COR-L47 (cell line): ENCODE measurements at regions not wholly inside any gene's neighbourhood (a gene's known extent, or its start where the extent isn't known, plus 50 kb on each side); places are given as distances from the start of the nearest gene placed in this dataset.
A peak's percentile ranks its signal among the peaks of the same experiment; 100 is the strongest.

Source experiments
- DNase-seq: peaks from one replicate; lab custom pipeline; 2025; lab: John Stamatoyannopoulos, UW

DNA sequence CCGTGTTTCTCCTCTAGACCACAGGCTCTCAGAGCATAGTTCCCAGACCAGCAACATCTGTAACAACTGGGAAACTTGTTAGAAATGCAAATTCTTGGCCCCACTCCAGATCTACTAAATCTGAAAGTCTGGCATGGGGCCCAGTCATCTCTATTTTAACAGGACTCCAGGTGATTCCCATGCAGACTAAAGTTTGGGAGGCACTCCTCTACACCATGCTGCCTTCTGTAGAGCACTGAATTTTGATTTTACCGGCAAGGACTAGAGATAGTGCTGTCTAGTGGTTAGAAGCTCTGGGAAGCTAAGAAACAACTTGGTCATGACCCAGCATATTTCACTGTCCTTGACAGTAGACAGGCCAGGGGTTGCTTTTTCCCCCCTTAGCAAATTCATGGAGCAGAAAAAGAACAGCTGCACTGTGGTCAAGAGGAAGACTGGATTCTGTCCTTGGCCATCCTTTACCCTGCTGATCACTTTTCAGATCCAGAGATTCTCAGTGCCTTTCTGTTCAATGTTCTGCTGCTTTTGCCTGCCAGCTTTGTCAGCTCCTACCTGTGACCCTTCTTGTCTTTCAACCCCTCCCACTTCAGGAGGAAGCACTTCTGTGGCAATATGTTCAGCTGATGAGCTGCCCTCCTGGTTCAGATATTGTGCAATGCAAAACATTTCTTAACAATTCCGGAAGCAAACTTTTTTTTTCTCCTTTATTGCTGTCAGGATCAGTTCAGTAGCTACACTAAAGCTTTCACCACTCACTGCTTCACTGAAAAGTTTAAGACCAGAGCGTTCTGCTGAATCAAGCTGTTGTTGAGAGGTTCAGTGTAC is 133.8 kb upstream of the NUDT4 start:
- peak; percentile 54 for DNase-seq

DNA sequence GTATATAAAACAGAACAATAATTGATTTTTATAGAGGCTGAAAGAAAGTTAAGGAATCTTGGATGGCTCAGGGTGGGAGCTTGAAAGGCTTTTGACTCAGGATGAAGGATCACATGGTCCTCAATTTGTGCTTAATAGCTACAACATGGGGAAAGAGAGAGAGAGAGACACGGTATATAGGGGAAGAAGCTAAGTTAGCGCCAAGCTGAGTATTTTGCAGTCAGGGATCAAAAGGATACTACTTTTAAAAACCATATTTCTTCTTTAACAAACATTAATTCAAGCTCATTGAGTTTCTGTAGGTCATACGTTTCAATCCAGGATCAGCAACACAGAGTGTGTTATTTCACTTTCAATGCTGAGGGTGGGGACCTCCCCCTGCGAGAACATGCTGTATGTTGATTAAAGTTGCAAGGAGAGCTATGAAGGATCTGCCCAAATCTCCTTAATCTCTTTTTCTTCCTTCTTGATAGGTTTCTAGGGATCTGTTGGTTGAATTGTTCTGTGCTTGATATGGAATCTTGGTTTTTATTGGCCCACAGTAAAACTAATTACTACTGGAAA is 133.1 kb upstream of the NUDT4 start:
- DNase-seq = no peak

DNA sequence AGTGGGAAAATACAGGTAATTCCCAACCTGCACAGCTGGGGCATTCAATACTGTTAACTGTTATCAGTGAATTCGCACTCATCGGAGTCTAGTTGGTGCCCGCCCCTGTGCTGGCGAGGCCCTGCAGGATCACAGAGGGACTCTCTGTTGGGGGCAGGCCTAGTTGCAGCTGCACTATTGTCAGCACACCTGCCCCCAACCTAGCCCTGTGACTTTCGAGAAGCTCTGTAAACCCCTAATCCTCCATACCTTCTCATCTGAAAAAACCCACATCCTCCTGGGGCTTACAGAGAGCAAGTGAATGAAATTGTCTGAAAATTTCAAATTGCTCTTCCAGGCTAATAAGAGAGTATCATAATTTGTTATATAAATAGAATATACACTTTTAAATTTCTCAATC is 132.2 kb upstream of the NUDT4 start:
- no peak for DNase-seq

DNA sequence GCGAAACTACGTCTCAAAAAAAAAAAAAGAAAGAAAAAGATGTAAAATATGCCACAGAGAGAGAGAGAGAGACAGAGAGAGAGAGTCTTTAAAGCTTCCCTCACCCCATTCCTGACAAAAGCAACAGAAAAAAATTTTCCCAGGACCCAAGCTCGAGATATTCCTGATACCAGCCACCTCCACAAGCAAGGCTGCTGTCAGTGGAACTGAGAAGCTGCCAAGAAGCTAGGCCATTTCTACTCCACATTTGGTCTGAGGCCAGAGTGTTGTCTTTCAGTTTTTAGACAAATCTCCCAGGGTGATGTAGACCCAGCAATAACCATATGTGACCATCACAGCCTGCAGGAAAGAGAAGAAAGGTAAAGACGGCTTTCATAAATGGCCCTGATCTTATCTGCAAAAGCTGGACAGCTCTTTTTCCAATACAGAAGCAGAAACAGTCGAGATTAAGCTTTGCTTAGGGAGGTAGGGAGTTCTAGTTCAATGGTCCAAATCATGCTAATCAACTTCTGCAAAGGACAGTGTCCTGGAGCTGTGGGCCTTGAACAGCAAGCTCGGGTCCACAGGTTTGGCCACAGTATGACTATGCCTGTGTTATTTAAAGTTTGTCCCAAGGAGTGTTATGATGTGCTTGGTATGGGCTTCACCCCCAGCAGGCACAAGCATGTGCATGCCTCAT is 130.3 kb upstream of the NUDT4 start:
- DNase-seq = no peak

DNA sequence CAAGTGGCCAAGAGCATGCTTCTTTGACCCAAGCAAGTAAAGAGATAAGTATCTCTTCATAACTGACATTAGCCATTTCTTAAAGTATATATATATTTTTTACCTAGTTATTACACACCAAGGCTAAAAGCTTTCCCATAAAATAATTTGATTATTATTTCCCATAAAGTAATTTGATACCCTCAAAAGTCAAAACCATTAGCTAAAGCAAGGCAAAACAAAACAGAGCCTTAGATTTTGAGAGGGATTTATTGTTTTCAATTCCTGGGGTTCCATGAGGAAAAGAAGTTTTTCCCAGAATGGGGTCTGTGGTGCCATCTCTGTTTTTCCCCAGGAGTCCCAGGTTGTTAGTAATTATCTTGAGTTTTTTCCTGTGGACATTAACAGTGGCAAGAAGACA is 125.5 kb upstream of the NUDT4 start:
- no peak for DNase-seq

DNA sequence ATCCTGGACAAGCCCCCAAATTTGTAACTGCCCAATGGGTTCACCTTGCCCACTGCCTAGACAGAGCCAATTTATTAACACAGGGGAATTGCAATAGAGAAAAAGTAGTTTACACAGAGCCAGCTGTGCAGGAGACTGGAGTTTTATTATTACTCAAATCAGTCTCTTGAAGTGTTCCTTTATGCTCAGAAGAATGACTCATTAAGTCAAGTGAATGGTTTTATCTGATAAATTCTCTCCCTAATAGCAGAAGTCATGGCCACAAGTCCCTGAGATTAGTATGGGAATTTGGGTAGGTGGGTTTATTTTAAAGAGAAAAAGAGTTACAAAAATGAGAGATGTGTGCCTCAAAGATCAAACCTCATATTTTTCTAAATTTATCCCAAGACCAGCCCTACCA is 122.8 kb upstream of the NUDT4 start:
- DNase-seq = no peak

DNA sequence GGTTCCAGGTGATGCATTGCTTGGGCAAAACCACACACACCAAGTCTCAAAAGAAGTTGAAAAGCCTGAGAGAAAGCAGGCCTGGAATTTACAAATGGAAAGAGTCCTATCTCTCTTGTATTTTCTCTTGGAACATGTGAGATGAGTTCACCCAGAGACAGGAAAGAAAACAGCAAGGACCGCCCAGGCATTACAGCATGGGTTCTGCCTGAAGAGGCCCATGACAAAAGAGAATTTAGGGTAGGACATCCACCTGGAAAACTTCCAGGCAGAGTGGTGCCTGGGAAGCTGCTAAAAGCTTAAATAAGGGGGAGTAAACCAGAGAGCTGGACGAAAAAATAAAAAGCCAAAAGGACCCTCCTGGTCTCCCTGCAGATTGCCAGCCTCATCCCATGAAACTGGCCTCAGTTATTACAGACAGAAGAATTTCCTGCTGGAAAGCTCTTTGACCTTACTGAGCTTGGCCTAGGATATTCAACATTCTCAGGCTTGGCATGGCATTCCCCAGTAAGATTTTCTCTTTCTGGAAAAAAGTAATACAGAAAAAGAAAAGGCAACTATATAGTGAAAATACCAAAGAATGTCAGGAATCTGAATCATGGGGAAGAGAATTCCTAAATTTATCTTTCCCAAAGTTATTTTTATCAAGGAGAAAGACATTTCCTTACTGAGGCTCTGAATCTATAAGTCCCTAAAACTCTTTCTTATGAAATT is 121.3 kb upstream of the NUDT4 start:
- no peak for DNase-seq

DNA sequence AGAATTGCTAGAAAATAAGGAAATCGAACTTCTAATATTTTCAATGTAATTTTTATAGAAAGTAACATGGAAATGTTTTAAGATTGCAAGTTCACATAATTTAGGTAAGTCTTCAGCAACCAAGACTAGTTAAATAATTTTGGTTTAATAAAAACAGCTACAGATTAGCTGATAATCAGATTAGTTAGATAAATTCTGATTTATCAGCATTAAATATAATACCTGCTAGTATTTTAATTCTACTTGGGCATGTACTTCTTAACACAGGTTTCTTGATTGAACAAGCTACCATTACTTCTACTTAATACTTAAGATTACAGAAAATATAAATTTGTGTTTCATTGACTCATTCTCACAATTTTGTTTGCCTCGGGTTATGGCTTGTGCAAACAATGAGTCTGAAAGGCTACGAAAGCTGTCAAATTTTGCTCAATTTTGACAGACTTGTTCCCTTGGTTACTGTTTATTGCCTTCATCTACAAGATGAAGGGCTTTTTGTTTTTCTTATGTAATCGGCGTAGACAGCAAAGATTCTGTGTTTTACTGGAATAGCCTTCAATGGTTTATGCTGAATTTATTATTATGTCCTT is 116.1 kb upstream of the NUDT4 start:
- no peak for DNase-seq

DNA sequence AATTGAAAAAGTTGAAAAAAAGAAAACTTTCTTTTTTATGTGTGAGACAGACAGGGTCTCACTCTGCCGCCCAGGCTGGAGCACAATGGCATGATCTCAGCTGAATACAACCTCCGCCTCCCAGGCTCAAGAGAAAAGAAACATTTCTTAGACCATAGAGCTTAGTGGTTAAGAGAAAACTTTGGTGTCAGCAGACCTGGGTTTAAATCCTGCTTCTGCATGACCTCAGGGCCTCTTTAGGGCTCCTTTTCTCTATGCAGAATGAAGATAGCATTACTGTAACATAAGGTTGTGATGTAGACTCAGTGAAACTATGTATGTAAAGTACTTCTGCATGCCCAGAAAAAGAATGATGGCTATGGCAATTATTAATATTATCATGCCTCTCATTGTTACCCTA is 104.7 kb upstream of the NUDT4 start:
- DNase-seq = no peak

DNA sequence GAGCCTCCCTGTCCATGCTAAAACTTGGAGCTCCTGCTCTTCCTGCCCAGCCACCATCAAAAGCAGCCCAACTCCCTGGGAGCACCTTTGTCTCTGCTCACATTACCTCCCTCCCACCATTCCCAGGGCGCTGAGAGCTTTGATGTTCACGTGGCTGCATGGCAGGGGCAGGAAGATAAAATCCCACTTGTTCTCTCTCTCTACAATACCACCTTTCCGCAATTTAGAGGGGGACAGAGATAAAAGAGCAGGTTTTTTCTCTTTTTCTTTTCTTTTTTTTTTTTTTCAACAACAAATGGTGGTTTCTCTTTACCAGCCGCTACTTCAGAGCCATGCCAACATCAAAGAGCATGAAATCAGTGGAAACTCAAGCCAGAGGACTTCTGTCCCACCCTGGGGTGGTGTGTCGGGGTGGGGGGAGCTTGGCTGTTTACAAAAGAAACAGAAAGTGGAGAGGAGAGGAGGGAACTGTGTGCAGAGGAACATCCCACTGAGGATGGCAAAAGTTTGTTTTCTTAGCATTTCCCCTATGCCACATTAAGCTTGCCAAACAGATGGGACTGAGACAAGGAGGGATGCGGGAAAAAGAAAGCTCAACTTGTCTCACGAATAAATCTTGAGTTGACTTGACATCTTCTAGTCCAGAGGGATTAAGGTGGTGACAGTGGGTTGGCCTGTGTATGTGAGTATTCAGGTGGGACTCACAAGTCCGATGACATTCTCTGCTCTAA is 103.7 kb upstream of the NUDT4 start:
- no peak for DNase-seq

DNA sequence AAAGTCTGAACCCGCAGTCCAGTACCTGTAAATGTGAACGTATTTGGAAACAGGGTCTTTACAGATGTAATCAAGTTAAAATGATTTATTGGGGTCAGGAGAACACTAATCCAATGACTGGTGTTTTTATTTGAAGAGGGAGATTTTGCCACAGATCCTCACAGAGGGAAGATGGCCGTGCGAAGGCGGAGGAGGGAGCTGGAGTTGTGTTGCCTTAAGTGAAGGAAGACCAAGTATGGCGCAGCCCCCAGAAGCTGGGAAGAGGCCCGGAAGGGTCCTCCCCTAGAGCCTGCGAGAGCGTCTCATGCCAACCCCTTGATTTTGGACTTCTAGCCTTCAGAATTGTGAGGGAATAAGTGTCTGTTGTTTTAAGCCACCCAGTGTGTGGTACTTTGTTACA is 102.8 kb upstream of the NUDT4 start:
- no peak for DNase-seq

DNA sequence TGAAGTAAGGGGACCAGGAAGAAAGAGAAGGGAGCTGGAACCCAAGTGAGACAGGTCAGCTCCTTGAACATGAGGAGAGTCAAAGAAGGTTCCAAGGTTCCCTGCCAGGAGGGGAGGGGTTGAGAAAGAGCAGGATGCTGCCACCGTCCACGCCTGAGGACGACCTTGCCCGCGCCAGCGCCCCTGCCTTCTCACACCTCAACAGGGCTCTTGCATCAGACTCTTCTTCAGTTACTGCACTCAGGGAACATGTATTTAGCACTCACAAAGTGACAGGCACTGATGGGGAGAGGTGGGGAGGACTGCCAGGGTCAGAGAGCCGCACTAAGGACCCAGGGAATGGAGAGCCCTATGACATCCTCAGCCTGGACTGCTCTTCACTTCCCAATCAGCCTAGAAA is 102.1 kb upstream of the NUDT4 start:
- DNase-seq = no peak

DNA sequence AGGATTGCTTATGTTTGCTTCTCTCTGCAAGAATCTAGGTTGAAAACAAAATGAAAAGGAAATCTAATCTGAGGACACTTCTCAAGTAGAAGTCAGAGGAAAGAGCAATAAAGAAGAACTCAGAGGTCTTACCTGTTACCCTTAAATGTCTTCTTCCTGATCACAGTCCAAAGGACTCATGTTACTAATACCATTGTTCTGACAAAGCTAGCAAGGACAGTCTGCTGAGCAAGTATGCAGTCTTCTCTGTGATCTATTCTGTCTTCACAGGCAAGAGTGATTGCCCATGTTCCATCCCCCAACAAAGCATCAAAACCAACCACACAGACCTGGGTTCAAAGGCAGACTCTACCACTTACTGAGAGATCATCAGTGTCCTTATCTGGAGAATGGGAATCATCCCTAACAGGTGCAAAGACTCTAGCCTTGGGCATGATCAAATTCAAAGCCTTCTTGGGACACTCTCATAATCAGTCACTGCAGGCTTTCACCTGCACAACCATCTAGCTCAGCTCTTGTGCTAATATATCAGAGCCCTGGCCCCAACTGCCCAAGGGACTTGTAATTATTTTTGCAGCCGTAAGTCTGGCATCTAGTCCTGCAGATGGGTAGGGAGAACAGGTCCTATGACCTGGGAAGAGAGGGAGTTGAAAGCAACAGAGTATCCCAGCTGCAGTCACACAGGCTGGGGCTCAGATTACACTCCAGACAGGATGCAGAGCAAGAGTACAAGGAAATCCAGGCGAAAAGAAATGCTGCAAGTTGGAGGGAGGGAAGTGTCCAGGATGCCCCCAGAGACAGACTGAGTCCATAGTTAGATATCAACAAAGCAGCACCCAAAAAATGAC is 97.9 kb upstream of the NUDT4 start:
- DNase-seq = no peak

DNA sequence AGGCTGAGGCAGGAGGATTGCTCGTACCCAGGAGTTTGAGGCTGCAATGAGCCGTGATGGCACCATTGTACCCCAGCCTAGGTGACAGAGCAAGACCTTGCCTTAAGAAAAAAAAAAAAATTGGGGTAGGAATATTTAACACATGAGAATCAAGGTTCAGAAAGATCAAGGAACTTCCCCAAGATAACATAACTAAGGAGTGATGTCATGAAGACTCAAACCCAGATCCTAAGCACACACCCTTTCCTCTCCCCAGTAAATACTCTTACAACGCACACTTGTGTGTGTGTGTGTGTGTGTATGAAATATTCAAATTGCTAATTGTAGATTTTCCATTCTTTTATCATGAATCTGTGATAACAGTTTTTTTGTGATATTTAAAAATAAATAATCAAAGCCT is 90.6 kb upstream of the NUDT4 start:
- no peak for DNase-seq

DNA sequence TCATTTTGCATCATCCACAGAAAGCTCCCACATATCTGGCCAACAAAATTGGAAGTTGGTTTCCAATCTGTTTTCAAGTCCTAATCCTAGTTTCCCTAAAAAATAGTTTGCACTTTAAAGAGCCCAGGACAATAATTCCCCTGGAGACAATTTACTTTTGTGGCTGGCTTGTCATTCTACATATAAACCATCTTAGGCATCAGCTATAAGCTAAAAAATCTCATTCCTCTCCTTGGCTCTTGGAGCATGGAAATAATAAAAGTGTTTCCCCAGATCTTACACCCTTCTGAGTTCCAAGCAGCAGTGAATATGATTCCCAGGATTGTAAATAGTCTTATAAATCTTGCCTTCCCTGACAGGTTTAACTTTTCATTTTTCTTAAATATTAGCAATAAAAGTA is 89.1 kb upstream of the NUDT4 start:
- DNase-seq = no peak

DNA sequence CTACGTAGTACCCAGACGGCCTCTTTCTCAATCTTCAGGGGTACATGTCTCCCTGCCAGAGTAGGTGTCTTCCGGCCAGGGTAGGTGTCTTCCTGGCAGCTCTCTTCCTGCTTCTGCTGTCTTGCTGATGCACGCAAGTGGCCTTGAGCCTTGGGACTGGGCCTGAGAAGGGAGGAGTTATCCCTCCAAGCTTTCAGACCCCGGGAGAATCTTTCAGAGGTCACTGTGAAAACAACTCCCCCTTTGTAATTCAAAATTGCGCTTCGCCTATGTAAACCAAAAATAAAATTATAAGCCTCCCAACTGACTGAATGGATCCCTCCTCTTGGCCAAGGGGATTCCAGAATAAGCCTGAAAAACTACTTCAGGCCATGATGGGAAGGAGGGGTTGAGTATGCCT is 87.3 kb upstream of the NUDT4 start:
- DNase-seq = no peak

DNA sequence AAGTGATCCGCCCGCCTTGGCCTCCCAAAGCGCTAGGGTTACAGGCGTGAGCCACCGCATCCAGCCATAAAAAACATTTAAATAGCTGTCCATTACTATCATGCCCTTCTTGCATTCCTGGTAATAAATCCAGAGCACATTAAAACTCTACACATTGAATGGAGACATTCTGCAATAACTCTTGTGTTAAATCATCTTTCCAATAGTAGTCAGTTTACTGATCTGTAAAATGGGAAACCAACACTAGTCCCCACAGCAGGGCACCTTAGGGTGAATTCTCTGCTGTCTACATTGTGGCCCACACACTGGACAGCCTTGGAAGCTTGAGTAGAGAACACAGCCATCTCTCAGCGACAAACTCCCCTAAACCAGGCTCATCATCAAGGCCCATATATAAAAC is 85.5 kb upstream of the NUDT4 start:
- no peak for DNase-seq

DNA sequence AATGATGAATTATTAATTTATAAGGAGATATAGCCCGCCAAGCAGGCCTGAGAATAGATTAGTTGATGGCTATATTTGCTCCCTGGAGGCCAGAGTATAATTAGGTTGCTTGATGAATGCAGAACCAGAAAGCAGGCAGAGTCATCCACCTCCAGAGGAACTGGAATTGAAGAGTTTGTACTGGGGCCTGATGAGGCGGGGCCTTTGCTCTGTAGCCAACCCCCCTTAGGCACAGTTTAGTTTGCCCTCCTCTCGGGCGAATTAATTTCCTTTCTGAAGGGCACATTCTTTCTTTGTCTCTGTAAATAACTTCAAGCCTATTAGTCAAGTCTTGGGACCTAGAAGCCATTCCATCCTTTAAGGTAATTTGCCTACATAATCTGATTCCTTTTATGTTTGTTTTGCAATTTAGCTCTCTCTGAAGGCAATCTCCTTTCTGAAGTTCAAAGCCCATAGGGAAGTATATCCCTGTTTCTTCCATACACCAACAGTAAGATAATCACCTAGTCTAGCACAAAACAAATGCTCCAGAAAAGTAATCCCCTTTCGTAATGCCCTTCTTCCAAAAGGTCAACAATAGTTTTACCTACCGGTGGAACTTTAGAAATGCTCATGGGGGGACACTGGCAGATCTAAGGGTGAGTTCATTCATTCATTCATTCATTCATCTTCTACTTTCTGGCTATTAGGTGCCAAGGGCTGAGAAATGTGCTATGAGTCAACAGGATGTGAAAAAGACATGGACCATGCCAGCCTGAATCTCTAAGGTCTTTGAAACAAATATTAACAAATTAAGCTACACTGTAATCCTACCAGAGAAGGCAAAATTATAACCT is 84.8 kb upstream of the NUDT4 start:
- DNase-seq = no peak

DNA sequence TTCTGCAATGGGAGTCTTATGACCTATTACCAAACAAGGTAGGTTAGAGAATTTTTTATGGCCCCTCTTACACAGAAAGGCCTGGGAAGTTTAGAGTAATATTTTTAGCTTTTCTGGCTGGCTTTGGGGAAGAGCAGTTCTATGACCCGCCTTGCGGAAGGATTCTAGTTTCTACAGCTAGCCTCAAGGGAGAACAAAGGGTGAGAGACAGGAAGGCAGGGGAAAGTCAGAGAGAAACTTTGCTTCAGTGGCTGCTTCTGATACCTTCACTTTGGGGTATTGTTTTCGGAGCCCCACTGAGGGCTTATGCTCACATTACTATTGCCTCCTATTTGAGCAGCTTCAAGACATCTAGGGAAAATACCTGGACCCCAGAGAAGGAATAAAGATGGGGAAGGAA is 80.7 kb upstream of the NUDT4 start:
- DNase-seq = no peak

DNA sequence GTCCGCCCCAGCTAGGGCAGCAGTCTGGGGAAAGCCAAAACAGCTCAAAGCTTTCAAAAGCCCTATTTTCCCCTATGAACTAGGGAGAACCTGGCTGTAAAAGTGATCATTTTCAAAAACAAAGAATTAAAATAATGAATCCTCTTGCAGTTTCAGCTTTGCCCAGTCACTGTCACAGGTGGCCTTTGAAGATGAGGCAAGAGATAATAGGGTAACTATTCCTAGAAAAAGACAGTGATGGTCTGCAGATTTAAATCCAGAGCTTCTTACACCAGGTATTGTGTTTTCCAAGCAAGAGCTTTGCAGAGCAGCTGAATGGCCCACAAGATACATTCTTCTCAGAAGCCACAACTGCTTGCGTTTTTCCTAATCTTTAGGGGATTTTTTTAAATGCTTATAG is 80.2 kb upstream of the NUDT4 start:
- no peak for DNase-seq
